Right lobe of liver (tissue), 4 donors: ENCODE measurements at regions not wholly inside any gene's neighbourhood (a gene's known extent, or its start where the extent isn't known, plus 50 kb on each side); places are given as distances from the start of the nearest gene placed in this dataset.

ENCODE experiments used
- CTCF ChIP-seq, 4 donors: fragments of 200-600 bp in 3 of 4; fragments of 450-650 bp in 1 of 4; IDR thresholded peaks; one replicate each; pipeline versions ENCODE4 v1.5.1 to v1.8.0; 2016 to 2022; ENCODE audit warnings: antibody characterized with exemption in 4 of 4, mild to moderate bottlenecking in 2 of 4
- POLR2A ChIP-seq: fragments of 450-650 bp; IDR thresholded peaks from one replicate; pipeline ENCODE4 v1.6.1; 2017; ENCODE audit warnings: antibody characterized with exemption, mild to moderate bottlenecking
- donor health status: DM: no; HTN: no; CAD: no.
- donor health status: DM: no; HTN: no; CAD: no.
- donor health status: DM: no; HTN: yes; CAD: no.

GRCh38 chr9:81753436-81753835 lies 64.1 kb upstream of the TLE1 start:
- TF ChIP-seq CTCF (IDR thresholded peaks at IDR 0.05) (no peak), POLR2A (no peak)
